Uterus (tissue), 2 donors: ENCODE measurements at regions not wholly inside any gene's neighbourhood (a gene's known extent, or its start where the extent isn't known, plus 50 kb on each side); places are given as distances from the start of the nearest gene placed in this dataset.

Experiments
- CTCF ChIP-seq, 4 experiments: fragments of 200-600 bp in 2 of 4; fragments of 450-650 bp in 2 of 4; sonication (generic) in 2 of 4; IDR thresholded peaks; one replicate each; pipeline ENCODE4 v1.5.1; 2016 to 2019; ENCODE audit warnings: antibody characterized with exemption in 4 of 4, mild to moderate bottlenecking in 2 of 4, moderate library complexity in 1 of 4
- POLR2A ChIP-seq, 2 donors: fragments of 450-650 bp; IDR thresholded peaks; one replicate each; pipeline ENCODE4 v1.6.1; 2016; ENCODE audit warnings: antibody characterized with exemption in 2 of 2, mild to moderate bottlenecking in 1 of 2, moderate library complexity in 1 of 2

DNA sequence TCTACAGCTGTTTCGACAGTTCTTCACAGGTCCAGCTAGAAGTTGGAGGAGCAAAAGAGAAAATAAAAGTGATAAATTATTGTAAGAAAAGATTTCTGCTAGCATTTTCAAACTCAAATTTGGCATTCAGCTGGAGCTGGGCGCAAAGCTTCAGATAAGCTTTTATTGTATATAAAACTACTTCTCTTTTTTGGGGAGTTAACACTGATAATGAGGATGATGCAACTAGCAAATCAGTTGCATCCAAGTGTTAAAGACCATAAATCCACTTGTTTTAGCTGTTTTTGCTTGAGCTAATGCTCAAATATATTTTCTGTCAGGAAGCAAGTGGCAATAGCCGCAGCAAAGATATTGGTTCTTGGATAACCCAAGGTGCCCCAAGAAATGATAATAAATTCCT, 127.1 kb upstream of the PKN2 start:
- TF ChIP-seq CTCF (IDR thresholded peaks at IDR 0.05) (no peak), POLR2A (IDR thresholded peaks at IDR 0.05) (no peak)
